Transverse colon (tissue), 4 donors: ENCODE measurements at regions not wholly inside any gene's neighbourhood (a gene's known extent, or its start where the extent isn't known, plus 50 kb on each side); places are given as distances from the start of the nearest gene placed in this dataset.

Source experiments
- DNase-seq: peaks from one replicate; pipeline ENCODE4 v3.0.0-alpha.2; 2019
- H3K27ac ChIP-seq, 4 donors: fragments of 200-600 bp; sonication (generic); 2 replicates each; pipeline ENCODE4 v1.5.1; 2016 to 2018; ENCODE audit warnings: inconsistent platforms in 4 of 4
- H3K27me3 ChIP-seq: fragments of 200-600 bp; sonication (generic); 2 replicates; pipeline ENCODE4 v1.5.1; 2017; ENCODE audit warnings: inconsistent platforms
- H3K36me3 ChIP-seq, 4 donors: fragments of 200-600 bp; sonication (generic); 2 replicates each; pipeline ENCODE4 v1.5.1; 2017 to 2019; ENCODE audit warnings: inconsistent platforms in 4 of 4
- H3K4me1 ChIP-seq, 4 donors: fragments of 200-600 bp; sonication (generic); 2 replicates each; pipeline ENCODE4 v1.5.1; 2017 to 2020; ENCODE audit warnings: inconsistent platforms in 4 of 4
- H3K4me3 ChIP-seq, 4 donors: fragments of 200-600 bp; sonication (generic); 1 replicate in 1 of 4; 2 replicates in 3 of 4; pipeline versions ENCODE4 v1.5.1 to v1.6.1; 2017 to 2019; ENCODE audit warnings: inconsistent platforms in 4 of 4
- H3K9me3 ChIP-seq, 2 donors: fragments of 200-600 bp; sonication (generic); 2 replicates each; pipeline ENCODE4 v1.5.1; 2017 to 2019; ENCODE audit warnings: inconsistent platforms in 2 of 2
- CTCF ChIP-seq, 5 experiments: fragments of 200-600 bp in 3 of 5; fragments of 450-650 bp in 2 of 5; sonication (generic) in 3 of 5; IDR thresholded peaks; 1 replicate in 2 of 5; 2 replicates in 3 of 5; pipeline ENCODE4 v1.5.1; 2016 to 2017; ENCODE audit warnings: antibody characterized with exemption in 5 of 5, inconsistent platforms in 3 of 5, mild to moderate bottlenecking in 2 of 5, moderate library complexity in 1 of 5
- EP300 ChIP-seq: sonication (generic); formaldehyde crosslinking; IDR thresholded peaks from one replicate; pipeline ENCODE4 v1.6.1; 2017; ENCODE audit warnings: antibody characterized with exemption, low read depth
- POLR2A ChIP-seq: fragments of 450-650 bp; IDR thresholded peaks from one replicate; pipeline ENCODE4 v1.6.1; 2016; ENCODE audit warnings: antibody characterized with exemption, mild to moderate bottlenecking, moderate library complexity
- POLR2AphosphoS5 ChIP-seq, 3 donors: sonication (generic); formaldehyde crosslinking; IDR thresholded peaks; one replicate each; pipeline ENCODE4 v1.6.1; 2016; ENCODE audit warnings: antibody characterized with exemption in 3 of 3
- WGBS, 2 donors: methylation state at CpG; one replicate each; pipeline ENCODE4 v1.1.5; 2018; ENCODE audit warnings: low coverage in 1 of 2; 5-methylcytosine and 5-hydroxymethylcytosine counted together
- in situ Hi-C, 4 donors: fragments of 200-750 bp; cut with MboI; loops; one replicate each; pipeline versions ENCODE4 v1.15.0 to v1.15.1; 2017; ENCODE audit warnings: low sequenced_read_pairs in 3 of 4, low pct_ligation_motif_present in 1 of 4, low pct_unique_long_range_greater_than_20kb in 1 of 4
- intact Hi-C: fragments of 100-400 bp; cut with DNase I; formaldehyde crosslinking; loops from one replicate; pipeline ENCODE4 v1.15.1; 2023; ENCODE audit warnings: low total_unique reads

GRCh38 chr15:47917881-47918280 is 200.6 kb downstream of the SEMA6D start:
- Histone ChIP-seq H3K9me3 (no peaks in the 10 kb centered on the region), H3K4me1 (no peaks in the 10 kb centered on the region), H3K4me3 (no peak overlapping the region), H3K36me3 (no peaks in the 10 kb centered on the region), H3K27me3 (no peaks in the 10 kb centered on the region), H3K27ac (no peak overlapping the region)
- intact Hi-C loops: no loop called here
- WGBS, 2 donors: 68% methylated on average over 1 of the region's 1 CpG; no CpG with 5 or more reads in 1 of the 2 donors
- in situ Hi-C loops: no loop called here
- TF ChIP-seq POLR2AphosphoS5 (IDR thresholded peaks at IDR 0.05) (no peak), EP300 (no peak), CTCF (IDR thresholded peaks at IDR 0.05) (no peak), POLR2A (no peak)
- no peak for DNase-seq

DNA sequence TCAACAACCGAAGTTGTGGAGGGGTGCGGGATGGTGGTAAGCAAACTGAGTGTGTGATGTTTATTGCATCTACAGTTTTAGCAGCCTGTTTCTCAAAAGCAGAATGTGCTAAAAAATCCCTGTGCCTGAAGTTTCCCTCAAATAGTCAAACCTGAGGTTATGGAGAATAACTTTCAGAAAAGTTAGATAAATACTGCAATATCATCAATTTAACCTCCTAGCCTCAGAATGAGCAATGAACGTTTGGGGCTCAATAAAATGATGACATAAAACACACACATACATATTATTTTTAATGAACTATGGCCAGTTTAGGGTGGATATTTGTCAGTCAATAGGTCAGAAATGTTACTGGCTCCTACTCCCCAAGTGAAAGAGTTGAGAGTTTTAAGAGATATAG is 201.6 kb downstream of the SEMA6D start:
- H3K4me1 ChIP-seq: no peaks in the 10 kb centered on the region
- TF ChIP-seq CTCF (IDR thresholded peaks at IDR 0.05) (no peak), EP300 (no peak), POLR2A (no peak), POLR2AphosphoS5 (IDR thresholded peaks at IDR 0.05) (no peak)
- intact Hi-C loops (no loop called here), in situ Hi-C loops (no loop called here)
- no peak overlapping the region for H3K4me3 ChIP-seq
- no peaks in the 10 kb centered on the region for H3K9me3 ChIP-seq
- WGBS, 2 donors: 64 to 75% methylated on average over 3 of the region's 3 CpGs
- no peaks in the 10 kb centered on the region for H3K36me3 ChIP-seq
- no peak for DNase-seq
- H3K27ac ChIP-seq: no peak overlapping the region
- H3K27me3 ChIP-seq: no peaks in the 10 kb centered on the region

DNA sequence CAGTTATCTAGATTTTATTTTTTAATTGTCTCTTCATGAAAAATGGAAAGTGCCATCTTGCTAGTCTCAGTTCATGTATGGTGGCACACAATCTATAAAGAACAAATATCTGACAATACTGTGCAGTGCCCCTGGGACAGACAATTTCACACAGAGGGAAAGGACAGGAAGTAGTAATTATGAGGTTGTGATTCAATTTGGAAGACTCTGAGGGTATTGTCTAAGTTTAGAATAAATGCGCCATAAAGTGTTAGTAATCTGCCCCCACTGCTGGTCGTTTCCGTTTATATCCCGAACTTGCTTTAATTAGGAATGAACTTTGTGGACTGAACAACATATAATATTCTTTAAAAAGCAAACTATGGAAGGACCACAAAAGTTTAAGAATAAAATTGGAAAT is 196.4 kb upstream of the SLC24A5 start:
- Histone ChIP-seq H3K27ac (no peak overlapping the region), H3K27me3 (no peaks in the 10 kb centered on the region), H3K36me3 (no peaks in the 10 kb centered on the region), H3K4me3 (no peak overlapping the region), H3K9me3 (no peaks in the 10 kb centered on the region), H3K4me1 (no peaks in the 10 kb centered on the region)
- WGBS, 2 donors: 78 to 81% methylated on average over 4 of the region's 4 CpGs
- intact Hi-C loops (no loop called here), in situ Hi-C loops (no loop called here)
- TF ChIP-seq POLR2A: no peak
- no peak for TF ChIP-seq EP300
- no peak for TF ChIP-seq POLR2AphosphoS5 (IDR thresholded peaks at IDR 0.05)
- no peak for TF ChIP-seq CTCF (IDR thresholded peaks at IDR 0.05)
- DNase-seq: no peak

DNA sequence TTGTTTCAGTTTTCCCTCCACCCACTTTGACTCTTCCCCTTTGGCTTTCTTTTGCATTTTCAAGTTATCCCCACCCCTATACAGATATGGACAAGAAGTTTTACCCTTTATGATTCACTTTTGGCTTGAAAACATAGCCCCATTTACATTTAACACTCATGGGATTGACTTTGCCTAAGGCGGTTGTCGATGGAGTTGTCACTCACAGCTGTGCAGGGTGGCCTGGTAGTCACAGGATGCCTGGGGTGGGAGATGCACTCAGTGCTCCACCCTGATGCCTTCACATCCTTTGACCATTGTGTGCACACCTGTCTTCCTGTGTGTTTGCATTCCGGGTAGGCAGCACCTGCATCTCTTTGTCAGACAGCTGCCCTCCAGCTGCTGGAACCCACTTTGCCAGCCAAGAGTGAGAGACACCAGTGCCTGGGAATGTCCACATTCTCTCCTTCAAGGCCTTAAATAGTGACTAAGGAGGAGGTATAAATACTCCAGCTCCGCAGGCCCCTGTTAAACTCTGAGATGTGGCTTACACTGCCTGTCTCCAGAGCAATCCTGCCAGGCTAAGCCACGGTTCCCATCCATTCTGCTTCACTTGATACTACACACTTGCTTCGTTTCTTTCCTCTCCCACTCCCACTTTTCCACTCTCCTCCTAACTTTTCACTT is 191.5 kb upstream of the SLC24A5 start:
- in situ Hi-C loops: no loop called here
- no peak overlapping the region for H3K4me3 ChIP-seq
- WGBS, 2 donors: 73 to 90% methylated on average over 2 to 6 of the region's 6 CpGs

More for the DNA sequence above, 191.5 kb upstream of the SLC24A5 start:
- no peak for DNase-seq
- TF ChIP-seq EP300 (no peak), CTCF (IDR thresholded peaks at IDR 0.05) (no peak), POLR2AphosphoS5 (IDR thresholded peaks at IDR 0.05) (no peak), POLR2A (no peak)
- Histone ChIP-seq H3K4me1 (no peaks in the 10 kb centered on the region), H3K36me3 (no peaks in the 10 kb centered on the region), H3K9me3 (no peaks in the 10 kb centered on the region), H3K27me3 (no peaks in the 10 kb centered on the region), H3K27ac (no peak overlapping the region)
- intact Hi-C loops: no loop called here
